Central memory CD4-positive, alpha-beta T cell (primary cell): ENCODE measurements at regions not wholly inside any gene's neighbourhood (a gene's known extent, or its start where the extent isn't known, plus 50 kb on each side); places are given as distances from the start of the nearest gene placed in this dataset.

Experiments
- DNase-seq: peaks from one replicate; pipeline ENCODE4 v3.0.0; 2022

- no peak for DNase-seq
Measured at GRCh38 chr12:44961887-44962286, 85.8 kb upstream of the NELL2 start.

GRCh38 chr12:44960856-44961255 lies 84.7 kb upstream of the NELL2 start:
- no peak for DNase-seq

- no peak for DNase-seq
Measured at GRCh38 chr12:44960423-44960822, 84.3 kb upstream of the NELL2 start.

- no peak for DNase-seq
Measured at GRCh38 chr12:44947163-44947562, 71.0 kb upstream of the NELL2 start.

GRCh38 chr12:44942714-44943113 lies 66.6 kb upstream of the NELL2 start:
- DNase-seq = no peak

- DNase-seq = peak; percentile 58
Measured at GRCh38 chr12:44930972-44931600, 55.0 kb upstream of the NELL2 start.

- no peak for DNase-seq
Measured at GRCh38 chr12:44929236-44929885, 53.2 kb upstream of the NELL2 start.
